GM12874 (cell line): ENCODE measurements at regions not wholly inside any gene's neighbourhood (a gene's known extent, or its start where the extent isn't known, plus 50 kb on each side); places are given as distances from the start of the nearest gene placed in this dataset.

Experiments
- CTCF ChIP-seq: IDR thresholded peaks from 2 replicates; pipeline ENCODE4 v1.5.1; 2011; ENCODE audit warnings: low read depth, mild to moderate bottlenecking, control low read depth, low read length, moderate library complexity; ENCODE audit not compliant: insufficient read depth

GRCh38 chr4:123929565-123929964, 533.0 kb downstream of the SPRY1 start:
- TF ChIP-seq CTCF: no peak

GRCh38 chr4:123930996-123931395, 534.4 kb downstream of the SPRY1 start:
- TF ChIP-seq CTCF: no peak

- no peak for TF ChIP-seq CTCF
These were observed 537.5 kb downstream of the SPRY1 start for GRCh38 chr4:123934096-123934495.

GRCh38 chr4:123936621-123937043, 540.0 kb downstream of the SPRY1 start:
- TF ChIP-seq CTCF: no peak

GRCh38 chr4:123937581-123937980, 541.0 kb downstream of the SPRY1 start:
- no peak for TF ChIP-seq CTCF

- no peak for TF ChIP-seq CTCF
These were observed 543.0 kb downstream of the SPRY1 start for GRCh38 chr4:123939621-123940020.

- no peak for TF ChIP-seq CTCF
These were observed 544.0 kb downstream of the SPRY1 start for GRCh38 chr4:123940604-123941003.

- no peak for TF ChIP-seq CTCF
These were observed 544.7 kb downstream of the SPRY1 start for GRCh38 chr4:123941306-123941705.
